ENCODE measurements at regions not wholly inside any gene's neighbourhood (a gene's known extent, or its start where the extent isn't known, plus 50 kb on each side); places are given as distances from the start of the nearest gene placed in this dataset.

GRCh38 chr3:178465260-178466180 lies 70.7 kb upstream of the KCNMB2 start:
- no peak overlapping the region for H2AFZ ChIP-seq
- no peaks in the 10 kb centered on the region for H3K36me3 ChIP-seq (ENCODE audit: low read depth)
- CTCF ChIA-PET = no interaction called here
- no peak overlapping the region for H3K4me2 ChIP-seq
- H3K27me3 ChIP-seq (ENCODE audit: insufficient read depth, low read depth) = no peaks in the 10 kb centered on the region
- H3K4me1 ChIP-seq (replicated peaks; ENCODE audit: insufficient read depth) = no peaks in the 10 kb centered on the region
- H3K4me3 ChIP-seq = no peak overlapping the region
- TF ChIP-seq, protein P1, sequence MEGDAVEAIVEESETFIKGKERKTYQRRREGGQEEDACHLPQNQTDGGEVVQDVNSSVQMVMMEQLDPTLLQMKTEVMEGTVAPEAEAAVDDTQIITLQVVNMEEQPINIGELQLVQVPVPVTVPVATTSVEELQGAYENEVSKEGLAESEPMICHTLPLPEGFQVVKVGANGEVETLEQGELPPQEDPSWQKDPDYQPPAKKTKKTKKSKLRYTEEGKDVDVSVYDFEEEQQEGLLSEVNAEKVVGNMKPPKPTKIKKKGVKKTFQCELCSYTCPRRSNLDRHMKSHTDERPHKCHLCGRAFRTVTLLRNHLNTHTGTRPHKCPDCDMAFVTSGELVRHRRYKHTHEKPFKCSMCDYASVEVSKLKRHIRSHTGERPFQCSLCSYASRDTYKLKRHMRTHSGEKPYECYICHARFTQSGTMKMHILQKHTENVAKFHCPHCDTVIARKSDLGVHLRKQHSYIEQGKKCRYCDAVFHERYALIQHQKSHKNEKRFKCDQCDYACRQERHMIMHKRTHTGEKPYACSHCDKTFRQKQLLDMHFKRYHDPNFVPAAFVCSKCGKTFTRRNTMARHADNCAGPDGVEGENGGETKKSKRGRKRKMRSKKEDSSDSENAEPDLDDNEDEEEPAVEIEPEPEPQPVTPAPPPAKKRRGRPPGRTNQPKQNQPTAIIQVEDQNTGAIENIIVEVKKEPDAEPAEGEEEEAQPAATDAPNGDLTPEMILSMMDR (conservative IDR thresholded peaks at IDR 0.05) = no peak
- no peak for TF ChIP-seq EZH2 (IDR thresholded peaks at IDR 0.05; ENCODE audit: low read depth)
- no peaks in the 10 kb centered on the region for H3K79me2 ChIP-seq (ENCODE audit: low read depth)
- no peak overlapping the region for H3K27ac ChIP-seq
- H4K20me1 ChIP-seq (ENCODE audit: insufficient read depth) = no peaks in the 10 kb centered on the region
- no peaks in the 10 kb centered on the region for H3K9me2 ChIP-seq (ENCODE audit: insufficient read depth)
- no peak for DNase-seq
- POLR2A ChIA-PET (ENCODE audit: unreplicated experiment) = no interaction called here
- no peaks in the 10 kb centered on the region for H3K9me3 ChIP-seq (ENCODE audit: insufficient read depth, low read depth)
- no TSS peak for BruUV-seq (replicated peaks)
- intact Hi-C loops (cut with micrococcal nuclease; ENCODE audit: unreplicated experiment) = no loop called here
- H3F3A ChIP-seq (ENCODE audit: insufficient read depth, low read depth) = no peaks in the 10 kb centered on the region

DNA sequence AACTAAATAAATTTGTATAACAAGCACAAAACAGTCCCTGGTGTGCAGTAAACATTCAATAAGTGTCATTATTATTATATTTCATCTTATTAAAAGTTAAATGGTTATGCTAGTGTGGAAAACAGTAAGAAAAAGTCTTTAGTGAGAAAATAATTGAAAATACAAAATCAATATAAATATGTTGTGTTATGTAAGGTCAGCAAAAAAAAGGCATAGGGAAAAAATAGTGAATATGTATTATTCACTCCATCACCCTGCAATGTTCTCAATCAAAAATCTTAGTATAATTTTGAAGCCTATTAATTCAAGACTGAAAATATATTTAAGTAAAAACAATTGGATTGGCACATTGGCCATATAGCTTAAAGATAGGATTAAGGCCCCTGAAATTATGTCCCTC lies 63.3 kb upstream of the KCNMB2 start:
- intact Hi-C loops (cut with micrococcal nuclease; ENCODE audit: unreplicated experiment) = no loop called here
- H3K4me2 ChIP-seq = no peak overlapping the region
- no peaks in the 10 kb centered on the region for H3F3A ChIP-seq (ENCODE audit: insufficient read depth, low read depth)
- H3K4me3 ChIP-seq = no peak overlapping the region
- no peaks in the 10 kb centered on the region for H4K20me1 ChIP-seq (ENCODE audit: insufficient read depth)
- CTCF ChIA-PET = no interaction called here
- POLR2A ChIA-PET (ENCODE audit: unreplicated experiment) = no interaction called here
- no peaks in the 10 kb centered on the region for H3K27me3 ChIP-seq (ENCODE audit: insufficient read depth, low read depth)
- no peak for TF ChIP-seq EZH2 (IDR thresholded peaks at IDR 0.05; ENCODE audit: low read depth)
- TF ChIP-seq, protein P1 (conservative IDR thresholded peaks at IDR 0.05) = no peak
- no peak overlapping the region for H2AFZ ChIP-seq
- no peak overlapping the region for H3K27ac ChIP-seq
- no peaks in the 10 kb centered on the region for H3K9me2 ChIP-seq (ENCODE audit: insufficient read depth)
- H3K4me1 ChIP-seq (replicated peaks; ENCODE audit: insufficient read depth) = no peaks in the 10 kb centered on the region
- BruUV-seq (replicated peaks) = no TSS peak
- H3K36me3 ChIP-seq (ENCODE audit: low read depth) = no peaks in the 10 kb centered on the region
- no peaks in the 10 kb centered on the region for H3K9me3 ChIP-seq (ENCODE audit: insufficient read depth, low read depth)
- H3K79me2 ChIP-seq (ENCODE audit: low read depth) = no peaks in the 10 kb centered on the region
- DNase-seq = no peak

DNA sequence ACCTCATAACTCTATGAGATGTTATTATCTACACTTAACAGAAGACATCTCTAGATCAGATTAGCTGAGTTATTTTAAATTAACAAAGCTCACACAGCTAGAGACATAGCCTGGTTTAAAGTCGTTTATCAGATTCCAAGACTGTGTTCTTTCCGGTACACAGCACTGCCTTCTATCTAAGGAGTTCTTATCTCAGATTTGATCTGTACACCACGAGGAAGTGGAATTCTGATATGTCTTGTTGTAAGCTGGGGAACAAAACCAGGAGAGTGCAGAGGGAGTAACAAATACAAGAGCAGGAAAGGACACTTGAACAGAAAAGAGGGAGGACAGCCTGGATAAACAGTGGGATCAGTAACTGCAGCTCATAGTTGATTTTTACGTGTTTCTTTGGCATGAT lies 61.7 kb upstream of the KCNMB2 start:
- H3K4me1 ChIP-seq (replicated peaks; ENCODE audit: insufficient read depth) = no peaks in the 10 kb centered on the region
- no peaks in the 10 kb centered on the region for H3K9me2 ChIP-seq (ENCODE audit: insufficient read depth)
- H3K9me3 ChIP-seq (ENCODE audit: insufficient read depth, low read depth) = no peaks in the 10 kb centered on the region
- no peaks in the 10 kb centered on the region for H4K20me1 ChIP-seq (ENCODE audit: insufficient read depth)
- no peak overlapping the region for H3K4me3 ChIP-seq
- ChIA-PET CTCF (no interaction called here), POLR2A (ENCODE audit: unreplicated experiment) (no interaction called here)
- no peak overlapping the region for H3K4me2 ChIP-seq
- no TSS peak for BruUV-seq (replicated peaks)
- intact Hi-C loops (cut with micrococcal nuclease; ENCODE audit: unreplicated experiment) = no loop called here
- no peaks in the 10 kb centered on the region for H3K36me3 ChIP-seq (ENCODE audit: low read depth)
- H3K27ac ChIP-seq = no peak overlapping the region
- H3K27me3 ChIP-seq (ENCODE audit: insufficient read depth, low read depth) = no peaks in the 10 kb centered on the region
- no peak for DNase-seq
- no peak overlapping the region; the same call in 1 of the 2 replicates for H2AFZ ChIP-seq
- no peaks in the 10 kb centered on the region for H3F3A ChIP-seq (ENCODE audit: insufficient read depth, low read depth)
- TF ChIP-seq EZH2 (IDR thresholded peaks at IDR 0.05; ENCODE audit: low read depth) = no peak
- TF ChIP-seq, protein P1 (conservative IDR thresholded peaks at IDR 0.05) = no peak
- H3K79me2 ChIP-seq (ENCODE audit: low read depth) = no peaks in the 10 kb centered on the region

Measured in PC-9 (cell line).